ENCODE measurements at regions not wholly inside any gene's neighbourhood (a gene's known extent, or its start where the extent isn't known, plus 50 kb on each side); places are given as distances from the start of the nearest gene placed in this dataset.

DNA sequence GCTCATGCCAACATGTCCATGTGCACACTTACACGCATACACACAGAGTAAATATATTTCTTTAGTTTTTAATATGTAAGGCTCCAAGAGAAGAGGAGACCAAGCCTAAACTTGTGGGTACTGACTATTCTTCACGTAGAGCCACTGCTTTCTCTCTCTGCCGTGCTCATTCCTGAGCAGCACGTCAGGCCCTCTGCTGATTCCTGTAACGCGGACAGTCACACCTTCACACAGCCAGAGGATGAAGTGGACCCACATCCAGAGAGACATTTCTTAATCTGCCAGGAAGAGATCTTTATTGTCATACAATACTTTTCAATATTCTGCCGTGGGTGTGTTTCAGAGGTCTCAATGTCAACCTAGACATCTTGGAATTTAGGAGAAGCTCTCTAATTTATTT is 560.7 kb downstream of the STK39 start:
- TF ChIP-seq CTCF (IDR thresholded peaks at IDR 0.05 in 8 of 11, conservative IDR thresholded peaks at IDR 0.05 in 3 of 11) (no peak), POLR2AphosphoS5 (IDR thresholded peaks at IDR 0.05) (no peak)
